ENCODE measurements at regions not wholly inside any gene's neighbourhood (a gene's known extent, or its start where the extent isn't known, plus 50 kb on each side); places are given as distances from the start of the nearest gene placed in this dataset.

- ChIA-PET CTCF (no interaction called here), POLR2A (no interaction called here)
- DNase-seq (ENCODE audit: low read depth) = no peak
- TF ChIP-seq CTCF (IDR thresholded peaks at IDR 0.05; ENCODE audit: insufficient read depth, low read depth, low read length) = no peak
- no peaks in the 10 kb centered on the region for H3K27me3 ChIP-seq (ENCODE audit: control insufficient read depth, insufficient read depth, low read length)
- no peak overlapping the region for H3K4me3 ChIP-seq (ENCODE audit: low read depth, low read length)
- H3K36me3 ChIP-seq (ENCODE audit: control insufficient read depth, insufficient read depth, low read length) = no peaks in the 10 kb centered on the region
These were observed 166.1 kb upstream of the SYT10 start for GRCh38 chr12:33605757-33606156.

- no peak for DNase-seq (ENCODE audit: low read depth)
- CTCF ChIA-PET = no interaction called here
- POLR2A ChIA-PET = no interaction called here
- Histone ChIP-seq H3K27me3 (ENCODE audit: control insufficient read depth, insufficient read depth, low read length) (no peaks in the 10 kb centered on the region), H3K36me3 (ENCODE audit: control insufficient read depth, insufficient read depth, low read length) (no peaks in the 10 kb centered on the region), H3K4me3 (ENCODE audit: low read depth, low read length) (no peak overlapping the region)
- no peak for TF ChIP-seq CTCF (IDR thresholded peaks at IDR 0.05; ENCODE audit: insufficient read depth, low read depth, low read length)
These were observed 170.3 kb upstream of the SYT10 start for GRCh38 chr12:33609910-33610309.

DNA sequence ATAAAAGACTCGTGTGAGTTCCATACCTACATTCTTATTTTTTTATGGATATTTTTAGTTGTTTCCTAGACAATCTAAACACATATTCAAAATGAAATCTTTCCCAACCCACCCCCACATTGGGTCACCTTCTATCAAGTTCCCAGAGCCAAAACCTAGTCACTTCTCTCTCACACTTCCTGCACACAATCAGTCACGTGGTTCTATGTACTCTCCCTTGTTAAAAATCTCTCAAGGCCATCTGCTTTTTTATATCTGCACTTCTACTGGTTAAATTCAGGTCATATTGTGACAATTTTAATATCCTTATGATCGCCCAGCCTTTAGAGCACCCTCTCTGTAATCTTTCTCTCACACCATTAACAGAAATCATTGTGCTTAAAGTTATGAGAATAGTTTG is 175.0 kb upstream of the SYT10 start:
- H3K36me3 ChIP-seq (ENCODE audit: control insufficient read depth, insufficient read depth, low read length) = no peaks in the 10 kb centered on the region
- no peak for TF ChIP-seq CTCF (IDR thresholded peaks at IDR 0.05; ENCODE audit: insufficient read depth, low read depth, low read length)
- no peak for DNase-seq (ENCODE audit: low read depth)
- H3K27me3 ChIP-seq (ENCODE audit: control insufficient read depth, insufficient read depth, low read length) = no peaks in the 10 kb centered on the region
- ChIA-PET POLR2A (no interaction called here), CTCF (no interaction called here)
- H3K4me3 ChIP-seq (ENCODE audit: low read depth, low read length) = no peak overlapping the region

- TF ChIP-seq CTCF (IDR thresholded peaks at IDR 0.05; ENCODE audit: insufficient read depth, low read depth, low read length) = no peak
- no peaks in the 10 kb centered on the region for H3K36me3 ChIP-seq (ENCODE audit: control insufficient read depth, insufficient read depth, low read length)
- no peaks in the 10 kb centered on the region for H3K27me3 ChIP-seq (ENCODE audit: control insufficient read depth, insufficient read depth, low read length)
- no peak overlapping the region for H3K4me3 ChIP-seq (ENCODE audit: low read depth, low read length)
- CTCF ChIA-PET = no interaction called here
- DNase-seq (ENCODE audit: low read depth) = no peak
- POLR2A ChIA-PET = no interaction called here
These were observed 177.6 kb upstream of the SYT10 start for GRCh38 chr12:33617218-33617617.

DNA sequence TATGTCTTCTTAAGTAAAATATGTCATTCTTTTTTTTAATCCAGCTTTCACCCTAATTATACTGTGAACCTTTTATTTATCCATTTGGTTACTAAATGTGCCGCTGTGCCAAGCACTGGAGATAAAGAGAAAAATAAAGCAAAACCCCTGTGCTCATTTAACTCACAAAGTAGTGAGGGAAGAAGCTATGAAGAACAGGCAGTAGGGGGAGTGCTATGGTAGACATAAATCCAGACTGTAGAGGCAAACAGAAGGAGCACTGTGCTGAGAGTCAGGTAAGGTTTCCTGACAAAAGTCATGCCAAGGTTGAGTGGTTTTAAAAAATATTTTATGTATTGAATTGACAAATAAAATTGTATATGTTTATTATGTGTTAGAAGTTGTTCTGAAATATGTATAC is 188.5 kb upstream of the SYT10 start:
- TF ChIP-seq CTCF (IDR thresholded peaks at IDR 0.05; ENCODE audit: insufficient read depth, low read depth, low read length) = no peak
- CTCF ChIA-PET = no interaction called here
- POLR2A ChIA-PET = no interaction called here
- Histone ChIP-seq H3K27me3 (ENCODE audit: control insufficient read depth, insufficient read depth, low read length) (no peaks in the 10 kb centered on the region), H3K4me3 (ENCODE audit: low read depth, low read length) (no peak overlapping the region), H3K36me3 (ENCODE audit: control insufficient read depth, insufficient read depth, low read length) (no peaks in the 10 kb centered on the region)
- no peak for DNase-seq (ENCODE audit: low read depth)

Measured in BJ (cell line).